ENCODE measurements at regions not wholly inside any gene's neighbourhood (a gene's known extent, or its start where the extent isn't known, plus 50 kb on each side); places are given as distances from the start of the nearest gene placed in this dataset.

GRCh38 chr22:47826016-47826415 lies 1063.6 kb downstream of the TBC1D22A start:
- TF ChIP-seq PRDM1 (tag by site-specific recombination; IDR thresholded peaks at IDR 0.05) = no peak
- no peak for TF ChIP-seq ZBTB8A (tag by site-specific recombination; IDR thresholded peaks at IDR 0.05)
- TF ChIP-seq ZNF639 (tag by site-specific recombination; IDR thresholded peaks at IDR 0.05) = no peak
- TF ChIP-seq ZBTB49 (tag by site-specific recombination; IDR thresholded peaks at IDR 0.05; ENCODE audit: low read depth) = no peak
- no peak for TF ChIP-seq ATF2 (tag by site-specific recombination; IDR thresholded peaks at IDR 0.05; ENCODE audit: low read depth)
- no peak for TF ChIP-seq ZNF274 (IDR thresholded peaks at IDR 0.05; ENCODE audit: low read length)
- TF ChIP-seq ZNF274 (tag by site-specific recombination; IDR thresholded peaks at IDR 0.05; ENCODE audit: borderline replicate concordance) = no peak
- no peak for TF ChIP-seq ZNF398 (tag by site-specific recombination; IDR thresholded peaks at IDR 0.05)
- no peak for TF ChIP-seq ZNF529 (tag by site-specific recombination; IDR thresholded peaks at IDR 0.05; ENCODE audit: insufficient replicate concordance)
